NCI-H2107 treated with DMSO at 0.1 percent for 48 hours (cell line): ENCODE measurements at regions not wholly inside any gene's neighbourhood (a gene's known extent, or its start where the extent isn't known, plus 50 kb on each side); places are given as distances from the start of the nearest gene placed in this dataset.

Experiments used
- DNase-seq: peaks from one replicate; lab custom pipeline; 2025; ENCODE audit not compliant: unreplicated experiment; lab: John Stamatoyannopoulos, UW

DNA sequence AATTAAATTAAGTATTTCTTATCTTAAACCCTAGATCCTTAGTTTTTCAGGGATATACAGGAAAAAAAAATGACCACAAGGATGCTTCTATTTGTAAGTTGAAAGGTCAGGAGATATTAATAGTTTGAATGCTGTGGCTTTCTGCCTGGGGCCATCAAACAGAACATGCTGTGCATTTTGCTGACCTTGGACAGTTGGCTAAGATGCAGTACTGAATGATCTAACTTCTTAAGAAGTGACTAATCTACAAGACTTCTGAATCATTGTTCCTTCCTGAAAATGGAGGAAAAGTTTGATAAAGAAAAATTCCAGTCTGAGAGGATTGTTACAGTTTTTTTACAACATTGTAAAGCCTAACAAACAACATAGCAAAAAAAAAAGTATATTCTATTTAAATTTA lies 237.8 kb upstream of the JADE1 start:
- no peak for DNase-seq

DNA sequence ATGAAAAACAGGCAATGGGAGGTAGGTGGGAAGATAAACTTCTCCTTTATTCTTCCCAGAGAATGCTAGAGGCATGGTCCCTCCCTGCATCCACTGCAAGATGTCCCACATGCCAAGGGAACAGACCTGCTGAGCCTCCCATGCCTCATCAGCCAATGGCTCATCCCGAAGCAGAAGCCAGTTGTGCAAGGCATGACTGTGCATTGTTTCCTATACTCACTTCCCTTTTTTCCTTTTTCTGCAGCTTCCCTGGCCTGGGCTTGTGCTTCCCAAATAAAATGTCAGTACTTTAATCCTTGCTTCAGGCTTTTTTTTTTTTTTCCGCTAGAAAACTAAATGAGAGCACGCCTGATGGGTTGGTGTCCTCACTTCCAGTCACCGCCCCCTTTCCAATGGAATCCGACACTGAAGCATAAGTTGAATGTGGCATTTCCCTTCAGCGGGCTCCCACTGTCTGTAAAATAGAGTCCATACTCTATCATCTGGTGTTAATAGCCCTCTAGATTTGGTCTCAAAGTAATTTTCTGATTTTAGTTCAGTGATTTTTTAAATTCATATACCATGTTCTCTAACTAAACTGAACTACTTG lies 239.0 kb upstream of the JADE1 start:
- no peak for DNase-seq

DNA sequence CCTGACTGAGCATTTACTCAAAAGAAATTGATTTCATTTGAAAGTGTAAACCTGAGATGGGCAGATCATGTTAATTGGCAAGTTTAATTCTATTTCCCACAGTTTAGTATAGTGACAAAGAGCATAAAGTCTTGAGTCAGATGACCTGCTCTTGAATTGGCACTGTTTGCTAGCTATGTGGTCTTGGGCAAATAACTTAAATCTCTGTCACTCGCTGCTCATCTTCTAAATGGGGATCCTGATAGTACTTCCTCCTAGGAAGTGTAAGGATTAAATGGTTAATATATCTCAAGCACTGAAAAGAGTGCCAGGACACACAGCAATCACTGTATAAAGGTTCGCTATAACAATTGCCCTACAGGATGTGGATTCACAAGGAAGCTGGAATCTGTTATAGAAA lies 242.8 kb upstream of the JADE1 start:
- DNase-seq: no peak

DNA sequence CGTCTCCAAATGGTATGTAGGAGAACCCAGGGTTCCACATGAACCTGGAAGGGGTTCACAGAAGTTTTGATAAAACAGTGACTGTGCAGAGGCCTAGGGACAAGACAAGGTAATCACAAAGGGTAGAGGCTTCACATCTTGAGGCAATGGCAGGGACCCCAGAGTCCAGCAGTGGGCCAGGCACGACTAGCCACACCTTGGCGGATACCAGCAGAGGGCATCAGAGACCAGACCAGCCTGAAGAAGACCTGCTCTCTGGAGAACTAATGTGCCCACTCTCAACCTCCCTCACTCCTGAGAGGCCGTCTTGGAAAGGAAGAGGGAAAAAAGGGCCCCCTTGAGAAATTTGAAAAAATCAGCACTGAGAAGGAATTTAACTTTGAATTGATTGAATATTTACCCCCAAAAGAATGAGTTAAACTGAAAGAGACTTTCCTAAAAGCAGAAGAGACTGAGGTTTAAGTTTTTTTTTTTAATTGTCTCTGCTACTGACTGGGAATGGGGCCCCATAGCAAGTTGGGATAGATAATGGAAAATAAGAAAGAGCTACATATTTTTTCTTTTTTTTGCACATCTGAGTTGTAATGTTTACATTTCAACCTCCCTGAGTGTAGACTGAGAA lies 243.8 kb upstream of the JADE1 start:
- DNase-seq: no peak

DNA sequence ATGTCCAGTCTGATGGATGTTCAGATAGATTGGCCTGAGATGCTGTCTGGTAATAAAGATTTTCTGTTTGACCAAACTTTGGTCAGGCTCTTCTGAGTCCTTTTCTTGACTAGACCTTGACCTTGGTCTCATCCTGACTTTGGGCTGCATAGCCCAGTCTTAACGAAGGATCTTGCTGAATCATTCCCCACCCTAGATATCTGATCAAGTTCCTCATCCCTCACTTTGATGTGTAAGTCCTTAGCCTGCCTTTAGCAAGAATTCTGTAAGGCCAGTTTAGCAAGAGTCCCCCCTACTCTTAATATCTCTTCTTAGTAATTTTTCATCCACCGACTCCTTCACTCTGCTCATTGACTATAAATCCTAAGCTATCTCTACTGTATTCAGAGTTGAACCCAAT lies 244.4 kb upstream of the JADE1 start:
- no peak for DNase-seq

DNA sequence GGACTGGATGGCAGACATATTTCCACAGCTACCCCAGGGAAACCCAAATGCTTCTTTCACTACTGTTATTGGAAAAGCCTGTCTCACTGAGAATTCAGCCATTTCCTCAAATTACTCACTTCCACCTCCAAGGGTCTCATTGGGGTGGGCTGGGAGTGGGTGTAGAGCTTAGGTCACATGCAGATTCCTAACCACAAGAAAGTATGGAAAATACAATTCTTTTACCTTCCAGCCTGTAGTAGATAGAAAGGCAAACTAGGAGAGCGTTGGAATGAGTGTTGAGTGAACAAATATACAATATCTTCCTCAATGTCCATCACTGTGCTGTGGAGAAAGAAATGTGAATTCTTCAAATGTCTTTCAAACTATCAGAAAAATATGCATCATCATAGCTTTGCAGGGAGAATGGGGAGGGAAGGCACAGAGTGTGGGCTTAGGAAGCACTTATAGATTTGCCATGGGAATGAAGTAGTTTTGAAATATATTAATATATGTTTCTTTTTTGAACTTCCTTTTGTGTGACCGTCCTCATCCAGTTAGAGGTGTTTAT lies 245.3 kb upstream of the JADE1 start:
- no peak for DNase-seq

DNA sequence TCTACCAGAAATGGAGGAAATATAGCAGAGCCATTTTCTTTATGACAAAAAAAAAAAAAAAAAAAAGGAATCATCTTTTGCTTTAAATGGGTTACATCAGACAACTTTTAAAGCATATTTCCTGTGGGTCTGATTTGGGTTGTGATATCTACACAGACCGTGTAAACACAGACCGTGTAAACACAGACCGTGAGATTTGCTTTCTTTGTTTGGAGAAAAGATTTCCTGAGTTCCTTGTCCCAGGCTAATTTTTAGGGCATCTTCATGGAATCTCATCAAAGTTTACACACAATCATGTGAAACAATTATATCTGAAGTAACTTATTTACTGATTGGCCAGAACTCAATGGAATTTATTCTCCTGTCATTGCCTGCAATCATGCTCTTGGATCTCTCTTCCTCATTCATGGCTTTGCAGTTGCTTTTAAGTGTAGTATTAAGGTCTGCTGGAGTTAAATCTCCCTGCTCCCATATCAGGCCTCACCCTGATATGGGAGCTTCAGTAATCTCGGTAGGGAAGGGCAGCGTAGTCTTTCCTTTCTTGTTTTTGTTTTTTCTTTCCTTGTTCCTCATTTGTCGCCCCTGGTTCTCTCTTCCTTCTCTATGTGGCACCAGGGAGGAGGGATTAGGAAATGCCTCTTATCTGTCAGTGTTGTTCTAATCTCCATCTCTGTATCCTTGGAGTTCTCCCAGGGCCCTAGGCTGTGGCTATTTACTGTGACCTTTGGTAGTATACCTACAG lies 248.6 kb upstream of the JADE1 start:
- DNase-seq: no peak

DNA sequence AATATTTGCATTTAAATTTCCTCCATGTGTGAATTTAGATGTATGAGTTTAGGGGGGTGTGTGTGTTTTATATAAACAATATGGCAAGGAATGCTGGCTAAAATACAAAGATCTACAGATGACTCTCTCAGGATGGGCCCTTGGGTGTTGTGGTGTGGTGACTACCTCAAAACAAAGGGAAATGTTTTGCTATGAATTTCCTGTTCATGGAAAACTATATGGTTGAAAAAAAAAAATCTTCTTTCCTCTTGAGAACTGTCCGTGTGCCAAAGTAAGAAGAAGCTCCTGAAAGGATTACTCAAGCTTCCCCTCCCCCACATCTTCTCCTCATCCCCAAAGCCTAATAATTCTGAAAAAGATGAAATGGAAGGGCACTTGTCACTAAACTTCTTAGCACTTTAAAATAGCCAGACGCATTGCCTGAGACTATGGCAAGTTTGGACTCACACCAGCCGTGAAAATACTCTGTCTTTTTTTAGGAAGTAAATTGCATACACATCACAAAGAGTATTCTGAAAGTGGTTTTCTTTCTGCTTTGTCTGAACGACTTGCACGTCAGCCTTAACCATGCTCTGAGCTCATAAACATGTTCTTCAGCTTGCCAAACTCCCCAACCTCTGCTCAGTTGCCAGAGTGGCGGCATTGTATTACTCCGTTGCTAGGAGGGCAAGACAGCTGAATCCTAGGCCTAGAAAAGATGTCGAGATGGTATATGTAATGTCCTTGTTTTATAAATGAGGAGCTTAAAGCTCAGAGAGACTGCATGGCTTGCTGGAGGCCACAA lies 250.4 kb upstream of the JADE1 start:
- peak; percentile 7 for DNase-seq

DNA sequence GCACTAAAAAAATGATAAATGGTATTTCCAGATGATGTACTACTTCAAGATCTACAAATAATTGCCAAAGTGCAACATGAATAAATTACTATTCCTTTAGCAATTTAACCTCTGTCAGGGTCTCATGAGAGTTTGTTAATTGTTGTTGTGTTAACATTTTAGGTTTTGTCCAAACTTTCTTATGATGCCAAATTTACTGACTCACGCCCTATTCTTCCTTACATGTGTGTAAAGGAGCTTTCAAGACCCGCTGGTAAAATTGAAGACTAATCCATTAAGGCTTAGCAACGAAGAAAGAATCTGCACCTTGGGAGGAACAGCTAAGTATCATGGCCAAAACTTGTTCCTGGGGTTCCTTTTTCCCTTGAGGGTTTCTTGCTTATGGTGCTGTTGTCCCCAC lies 252.7 kb upstream of the JADE1 start:
- no peak for DNase-seq

DNA sequence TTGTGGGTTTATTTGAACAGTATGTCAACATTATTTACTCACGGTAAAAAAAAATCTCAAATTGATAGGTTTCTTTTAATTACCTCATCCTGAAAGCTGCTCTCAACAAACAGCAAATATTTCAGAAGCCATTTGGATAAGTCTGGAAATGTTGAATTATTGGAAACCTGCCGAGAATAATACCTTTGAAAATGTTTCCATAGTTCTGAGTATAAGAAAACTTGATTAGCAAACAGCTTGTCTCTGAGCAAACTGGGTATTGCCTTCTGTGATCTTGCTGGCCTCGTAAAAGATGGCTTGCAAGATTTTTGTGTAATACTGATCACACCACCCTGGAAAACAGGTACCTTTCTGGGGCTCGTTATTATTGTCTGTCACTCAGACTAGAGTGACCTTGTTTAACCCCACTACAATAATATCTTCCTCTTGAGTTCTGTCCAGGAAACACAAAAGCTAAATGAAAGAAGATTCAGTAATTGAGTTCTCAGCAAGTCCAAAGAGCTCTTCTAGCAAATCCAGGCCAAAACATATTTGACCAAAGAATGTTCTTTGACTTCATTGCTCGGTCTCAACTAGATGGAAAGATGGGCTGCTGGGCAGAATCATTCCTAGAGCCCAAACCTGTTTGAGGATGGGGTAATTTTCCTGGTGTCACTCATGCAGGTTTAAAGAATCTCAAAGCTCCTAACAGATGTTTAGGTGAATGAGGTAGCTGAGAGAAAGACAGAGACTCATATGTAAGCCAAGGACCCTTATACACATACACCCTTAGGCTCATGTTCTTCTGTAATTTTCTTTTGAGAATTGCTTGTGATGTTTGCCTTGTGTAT lies 255.6 kb upstream of the JADE1 start:
- DNase-seq: peak; percentile 17

DNA sequence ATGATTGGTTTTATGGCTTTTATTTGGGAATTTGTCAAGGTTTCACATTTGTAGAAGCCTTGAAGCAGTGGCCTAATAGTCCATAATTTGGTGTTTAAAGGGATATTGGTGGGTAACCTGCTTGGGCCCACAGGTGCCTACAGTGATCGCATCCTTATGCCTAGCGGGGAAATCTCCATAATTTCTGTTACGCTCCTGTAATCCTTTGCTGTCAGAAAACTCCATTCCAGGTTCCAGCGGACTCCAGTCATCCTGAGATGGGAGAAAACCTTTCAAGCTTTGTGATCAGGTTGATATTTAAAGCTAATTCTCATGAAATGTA lies 257.0 kb upstream of the JADE1 start:
- DNase-seq: no peak

DNA sequence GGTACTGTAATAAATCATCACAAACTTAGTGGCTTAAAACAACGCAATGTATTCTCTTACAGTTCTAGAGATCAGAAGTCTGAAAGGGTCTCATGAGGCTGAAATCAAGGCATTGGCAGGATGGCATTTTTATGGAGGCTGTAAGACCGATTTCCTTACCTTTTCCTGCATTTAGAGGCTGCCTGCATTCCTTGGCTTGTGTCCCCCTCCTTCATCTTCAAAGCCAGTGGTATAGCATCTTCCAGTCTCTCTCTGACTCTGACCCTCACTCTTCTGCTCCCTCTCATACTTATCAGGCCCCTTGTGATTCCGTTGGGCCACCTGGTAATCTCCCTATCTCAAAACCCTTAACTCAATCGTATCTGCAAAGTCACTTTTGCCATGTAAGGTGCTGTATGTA lies 258.2 kb upstream of the JADE1 start:
- DNase-seq: no peak

DNA sequence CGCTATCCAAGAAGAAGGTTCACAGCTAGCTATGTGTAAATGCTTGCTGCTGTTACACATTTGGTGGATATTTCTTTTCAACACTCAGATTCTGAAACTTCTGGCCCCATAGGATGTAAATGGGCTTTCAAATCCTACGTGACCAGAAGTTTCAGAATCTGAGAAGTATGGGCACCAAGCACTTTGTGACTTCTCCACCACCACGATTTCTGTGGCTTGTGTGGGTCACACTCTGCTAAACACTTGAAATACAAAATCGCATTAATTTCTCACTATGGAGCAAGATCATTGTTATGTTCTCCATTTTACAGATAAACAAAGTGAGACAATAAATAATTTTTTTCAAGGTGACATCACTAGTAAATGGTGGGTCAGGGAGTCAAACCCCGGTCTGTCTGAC lies 259.4 kb upstream of the JADE1 start:
- no peak for DNase-seq

DNA sequence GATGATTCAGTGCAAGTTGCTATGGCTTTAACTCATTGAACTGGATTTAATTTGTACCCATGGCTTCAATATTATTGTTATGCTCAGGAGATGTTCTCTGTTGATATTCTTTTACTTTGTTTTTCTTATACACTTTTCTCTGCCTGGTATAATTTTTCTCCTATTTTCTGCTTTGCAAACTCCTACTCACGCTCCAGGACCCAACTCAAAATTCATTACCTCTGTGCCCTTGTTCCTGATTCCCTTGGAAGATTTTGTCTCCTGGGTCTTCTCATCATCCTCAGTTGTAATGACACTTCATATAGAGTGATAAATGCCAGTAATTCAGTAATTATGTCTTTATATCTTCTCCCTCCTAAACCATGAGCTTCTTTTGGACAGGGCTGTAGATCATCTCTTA lies 259.9 kb upstream of the JADE1 start:
- DNase-seq: no peak

DNA sequence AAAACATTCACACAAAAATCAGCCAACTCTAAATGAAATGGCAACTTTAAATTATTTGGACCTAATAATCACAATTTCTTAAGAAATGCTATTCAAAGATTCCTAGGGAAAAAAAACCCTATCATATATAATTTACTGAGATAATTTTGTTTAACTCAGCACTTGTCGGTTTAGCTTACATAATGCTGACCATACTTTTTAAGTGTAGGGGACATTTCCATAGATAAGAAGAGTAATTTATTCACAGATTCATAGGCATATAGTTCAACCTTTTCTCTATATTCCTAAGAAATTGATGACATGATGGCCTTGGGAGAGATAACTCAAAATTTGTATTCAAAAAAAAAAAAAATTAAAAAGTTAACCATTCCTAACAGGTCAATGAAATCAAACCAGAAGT lies 260.8 kb upstream of the PGRMC2 start:
- DNase-seq: no peak

DNA sequence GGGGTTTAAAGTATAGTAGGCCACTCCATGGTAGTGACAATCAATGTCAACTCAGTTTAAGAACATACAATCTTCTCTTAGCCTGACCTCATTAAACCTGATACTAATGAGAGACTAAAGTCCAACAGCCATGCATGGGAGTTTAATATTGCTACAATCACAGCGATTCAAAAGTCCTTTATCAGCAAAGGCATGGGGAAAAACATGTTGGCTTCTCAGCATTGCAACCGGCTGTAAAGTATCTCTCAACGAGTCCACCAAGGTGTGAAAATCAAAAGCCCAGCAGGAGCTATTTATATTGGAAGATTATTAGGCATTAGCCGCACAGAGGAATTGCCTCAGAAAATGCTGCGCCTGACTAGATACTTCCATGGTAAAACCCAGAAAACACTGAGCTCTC lies 256.7 kb upstream of the PGRMC2 start:
- DNase-seq: no peak

DNA sequence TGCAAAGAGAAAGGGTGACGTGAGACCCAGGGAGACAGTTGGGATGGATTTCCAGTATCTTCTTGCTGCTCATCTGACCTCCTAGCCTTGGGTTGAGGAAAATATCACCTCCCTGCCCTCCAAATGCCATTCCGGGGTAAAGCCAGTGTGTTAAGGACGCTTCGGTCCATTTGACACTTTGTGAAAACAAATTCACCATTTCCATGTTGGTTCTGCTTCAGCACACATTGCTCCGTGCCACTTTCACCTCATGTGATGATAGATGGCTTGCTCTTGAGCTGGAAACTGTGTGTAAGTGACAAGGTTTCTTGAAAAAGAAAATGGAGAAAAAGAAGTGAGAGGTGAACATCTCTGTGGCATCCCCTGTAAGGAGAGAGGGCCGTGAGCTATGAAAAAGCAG lies 256.1 kb upstream of the PGRMC2 start:
- no peak for DNase-seq

DNA sequence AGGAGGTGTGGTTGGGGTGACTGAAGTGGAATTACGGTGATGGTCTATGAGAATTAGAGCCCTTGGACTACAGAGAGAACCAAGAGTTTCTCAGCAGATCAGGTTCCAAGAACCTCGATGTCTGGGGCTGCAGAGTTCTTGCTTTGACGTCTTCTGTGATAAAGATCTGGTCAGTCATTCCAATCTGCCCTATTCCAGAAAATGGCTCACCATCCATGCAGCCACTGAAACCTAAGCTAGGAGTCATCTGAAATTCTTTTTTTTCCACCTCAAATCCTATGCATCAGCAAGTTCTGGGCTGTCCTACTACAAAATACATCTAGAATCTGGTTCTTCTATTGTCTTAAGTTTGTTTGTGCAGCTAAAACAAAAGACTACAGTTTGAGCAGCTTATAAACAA lies 254.4 kb upstream of the PGRMC2 start:
- DNase-seq: no peak

DNA sequence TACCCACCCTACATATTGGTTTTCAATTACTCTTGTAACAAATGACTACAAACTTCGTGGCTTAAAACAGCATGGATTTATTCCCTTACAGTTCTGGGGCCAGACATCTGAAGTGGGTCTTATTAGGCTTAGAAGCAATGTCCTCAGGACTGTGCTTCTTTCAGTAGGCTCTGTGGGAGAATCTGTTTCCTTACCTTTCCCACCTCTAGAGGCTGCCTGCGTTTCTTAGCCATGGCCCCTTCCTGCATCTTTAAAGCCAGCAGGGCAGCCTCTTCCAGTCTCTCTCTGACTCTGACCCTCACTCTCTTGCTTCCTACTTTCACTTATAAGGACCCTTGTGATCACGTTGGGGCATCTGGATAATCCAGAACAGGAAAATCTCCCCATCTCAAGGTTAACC lies 252.5 kb upstream of the PGRMC2 start:
- no peak for DNase-seq

DNA sequence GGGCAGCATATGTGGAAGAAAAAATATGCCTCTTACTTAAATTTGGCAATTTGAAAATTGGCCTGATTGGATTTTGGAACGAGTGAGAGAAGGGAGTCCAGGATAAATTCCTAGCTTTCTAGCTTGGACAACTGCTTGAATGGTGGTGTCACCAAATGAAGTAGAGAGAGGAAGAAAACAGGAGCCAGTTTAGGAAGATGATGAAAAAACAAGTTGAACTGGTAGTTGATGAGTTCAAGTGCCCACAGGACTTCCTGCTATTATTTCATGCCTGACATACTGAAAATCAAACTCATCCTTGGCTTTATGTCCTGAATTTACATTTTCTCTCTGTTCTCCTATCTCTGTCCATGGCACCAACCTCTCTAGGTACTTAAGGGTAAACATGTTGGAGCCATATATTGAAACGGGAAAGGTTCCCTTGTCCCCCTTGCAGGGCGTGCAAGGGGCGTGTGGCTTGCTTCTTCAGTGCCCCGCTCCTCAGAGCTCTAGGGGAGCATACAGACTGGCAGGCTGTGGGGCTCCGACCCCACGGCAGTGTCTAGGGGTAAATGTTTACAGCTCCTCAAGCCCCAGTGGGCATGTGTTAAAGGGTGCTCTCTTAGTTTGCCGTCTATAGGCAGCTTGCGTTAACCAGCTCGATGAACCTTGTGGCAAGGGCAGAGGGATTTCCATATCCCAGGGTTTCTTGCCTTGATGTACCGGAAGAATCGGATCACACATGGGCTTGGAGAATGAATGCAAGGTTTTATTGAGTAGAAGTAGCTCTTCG lies 250.7 kb upstream of the PGRMC2 start:
- DNase-seq: no peak
